GM19438 (cell line): ENCODE measurements at regions not wholly inside any gene's neighbourhood (a gene's known extent, or its start where the extent isn't known, plus 50 kb on each side); places are given as distances from the start of the nearest gene placed in this dataset.
"Not testable (repeated sequence)": the region's sequence is repeated elsewhere in the genome, so short reads cannot be mapped to it uniquely, and the experiment has no call there.

ENCODE experiments used
- ATAC-seq: cut with Tn5 transposase; IDR thresholded peaks from one replicate; pipeline ENCODE4 v1.9.1; 2021; ENCODE audit warnings: low read depth; ENCODE audit not compliant: unreplicated experiment

DNA sequence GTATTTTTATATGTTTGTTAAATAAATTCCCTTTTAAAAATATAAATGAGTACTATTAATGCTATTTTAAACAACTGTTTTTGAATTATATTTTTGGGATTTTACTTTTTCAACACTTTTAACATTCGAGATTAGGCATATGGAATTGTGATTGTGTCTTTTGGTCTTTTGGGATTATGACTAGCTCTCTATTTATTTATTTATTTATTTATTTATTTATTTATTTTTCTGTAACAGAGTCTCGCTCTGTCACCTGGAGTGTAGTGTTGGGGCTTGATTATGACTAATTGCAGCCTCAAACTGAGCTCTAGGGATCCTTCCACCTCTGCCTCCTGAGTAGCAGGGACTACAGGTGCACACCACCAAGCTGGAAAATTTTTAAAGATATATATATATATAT lies 1101.6 kb downstream of the FAM133A start:
- ATAC-seq = no peak

DNA sequence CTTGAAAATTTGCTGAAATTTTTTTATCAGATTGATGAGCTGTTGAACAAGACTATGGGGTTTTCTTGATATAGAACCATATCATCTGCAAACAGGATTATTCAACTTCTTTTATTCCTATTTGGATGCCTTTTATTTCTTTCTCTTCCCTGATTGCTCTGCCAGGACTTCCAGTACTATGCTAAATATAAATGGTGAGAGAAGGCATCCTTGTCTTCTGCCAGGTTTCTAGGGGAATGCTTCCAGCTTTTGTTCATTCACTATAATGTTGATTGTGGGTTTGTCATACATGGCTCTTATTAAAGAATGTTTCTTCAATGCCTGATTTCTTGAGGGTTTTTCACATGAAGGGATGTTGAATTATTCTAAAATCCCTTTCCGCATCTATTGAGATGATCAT lies 1139.5 kb downstream of the FAM133A start:
- ATAC-seq = no peak

DNA sequence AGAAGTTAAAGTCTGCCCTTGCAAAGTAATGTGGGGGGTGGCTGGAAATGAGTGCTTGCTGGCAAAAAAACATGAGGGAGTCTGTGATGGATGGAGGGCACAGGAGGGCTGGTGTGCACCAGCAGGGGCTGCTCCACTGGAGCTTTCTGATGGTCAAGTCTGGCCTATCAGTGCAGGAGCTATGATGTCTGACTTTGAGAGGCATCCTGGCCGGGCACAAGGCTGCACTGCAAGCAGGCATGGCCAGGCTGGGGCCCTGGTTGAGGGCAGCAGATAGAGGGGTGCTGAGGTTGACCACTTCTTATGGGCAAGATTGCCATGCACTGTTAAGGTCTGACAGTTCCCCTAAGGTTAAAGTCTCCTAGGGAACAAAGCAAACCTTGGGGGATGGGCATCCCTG lies 1140.2 kb downstream of the FAM133A start:
- no peak for ATAC-seq

DNA sequence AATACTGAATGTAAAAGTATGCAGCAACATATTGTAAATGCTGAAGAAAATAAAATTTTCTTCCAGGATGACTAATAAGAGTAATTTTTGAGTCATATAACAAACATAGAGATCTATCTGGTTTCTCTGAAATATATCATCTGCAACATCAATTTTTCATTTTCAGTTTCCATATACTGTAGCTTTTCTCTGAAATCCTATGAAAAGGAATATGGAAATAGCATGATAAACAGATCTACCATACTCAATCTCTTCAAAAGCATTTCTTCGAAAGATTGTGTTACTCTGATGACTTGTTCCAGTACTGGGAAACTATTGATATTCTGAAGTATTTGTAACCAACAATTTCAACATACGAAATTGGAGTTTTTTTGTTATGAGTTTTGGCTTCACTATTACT lies 1156.7 kb downstream of the FAM133A start:
- ATAC-seq = no peak

DNA sequence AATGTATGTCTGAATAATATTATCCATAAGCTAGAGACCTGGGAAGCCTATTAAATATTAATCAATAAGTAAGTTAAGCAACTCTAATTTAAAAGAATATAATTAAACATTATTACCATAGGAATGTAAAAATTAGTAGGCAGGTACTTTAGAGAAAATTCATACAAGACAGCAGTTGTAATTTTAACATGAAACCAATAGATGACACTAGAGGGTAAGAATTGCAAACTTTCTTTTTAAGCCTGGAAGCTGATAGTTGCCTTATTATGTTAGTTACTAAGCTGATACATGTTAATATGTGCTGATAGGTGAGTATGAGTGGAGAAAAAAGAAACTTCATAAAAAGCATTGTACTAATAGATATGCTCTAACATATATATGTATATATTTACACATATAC lies 1157.4 kb downstream of the FAM133A start:
- no peak for ATAC-seq

DNA sequence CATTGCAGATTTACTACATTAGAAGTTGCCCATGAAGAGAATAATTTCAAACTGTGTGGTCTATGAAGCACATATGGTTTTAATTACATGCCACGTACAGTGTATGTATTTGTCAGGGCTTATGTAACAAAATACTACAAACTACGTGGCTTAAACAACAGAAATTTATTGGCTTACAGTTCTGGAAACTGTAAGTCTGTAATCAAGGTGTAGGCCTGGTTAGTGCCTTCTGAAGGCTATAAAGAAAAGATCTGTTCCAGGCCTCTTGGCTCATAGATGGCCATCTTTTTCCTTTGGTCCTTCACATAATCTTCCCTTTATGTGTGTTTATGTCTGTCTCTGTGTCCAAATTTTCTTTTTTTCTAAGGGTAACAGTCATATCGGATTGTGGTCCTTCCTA lies 1160.2 kb downstream of the FAM133A start:
- no peak for ATAC-seq

DNA sequence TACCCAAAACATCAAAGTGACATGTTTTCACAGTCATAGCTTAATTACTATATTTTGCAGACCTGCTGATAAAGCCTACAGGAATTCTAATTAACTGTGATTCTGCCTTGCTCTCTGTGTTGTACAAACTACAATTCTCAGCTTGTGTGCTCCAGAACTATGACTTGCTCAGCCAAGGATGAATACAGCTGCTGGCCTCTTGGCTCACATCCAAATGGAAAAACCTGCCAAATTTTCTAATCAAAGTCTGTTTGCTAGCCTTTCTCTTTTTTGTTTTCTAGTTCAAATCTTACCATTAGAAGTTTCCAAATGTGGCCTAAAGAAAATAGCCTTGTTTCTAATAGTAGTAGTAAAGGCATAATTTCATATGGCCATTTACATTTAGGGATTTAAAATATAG lies 1176.8 kb downstream of the FAM133A start:
- ATAC-seq = no peak

DNA sequence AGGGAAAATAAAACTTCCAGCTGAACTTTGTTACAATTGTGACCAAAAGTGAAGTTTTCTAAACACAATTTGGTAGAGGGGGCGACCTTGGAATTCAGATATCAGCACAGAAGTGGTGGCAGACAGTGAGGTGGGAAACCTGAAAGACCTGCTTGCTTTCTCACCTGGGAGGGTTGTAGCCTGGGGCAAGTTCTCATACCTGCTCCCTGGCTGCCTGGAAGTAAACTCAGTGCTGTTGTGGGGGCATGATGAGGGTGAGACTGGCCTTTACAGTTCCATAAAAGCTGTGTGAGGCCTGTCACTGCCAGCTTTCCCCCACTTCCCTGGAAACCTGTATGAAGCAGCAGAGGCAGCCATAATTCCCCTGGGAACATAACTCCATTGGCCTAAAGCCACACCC lies 1180.2 kb downstream of the FAM133A start:
- ATAC-seq = no peak

DNA sequence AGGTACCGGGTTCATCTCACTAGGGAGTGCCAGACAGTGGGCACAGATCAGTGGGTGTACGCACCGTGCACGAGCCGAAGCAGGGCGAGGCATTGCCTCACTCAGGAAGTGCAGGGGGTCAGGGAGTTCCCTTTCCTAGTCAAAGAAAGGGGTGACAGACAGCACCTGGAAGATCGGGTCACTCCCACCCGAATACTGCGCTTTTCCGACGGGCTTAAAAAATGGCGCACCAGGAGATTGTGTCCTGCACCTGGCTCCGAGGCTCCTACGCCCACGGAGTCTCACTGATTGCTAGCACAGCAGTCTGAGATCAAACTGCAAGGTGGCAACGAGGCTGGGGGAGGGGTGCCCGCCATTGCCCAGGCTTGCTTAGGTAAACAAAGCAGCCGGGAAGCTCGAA lies 1188.5 kb downstream of the FAM133A start:
- ATAC-seq = not testable (repeated sequence)

DNA sequence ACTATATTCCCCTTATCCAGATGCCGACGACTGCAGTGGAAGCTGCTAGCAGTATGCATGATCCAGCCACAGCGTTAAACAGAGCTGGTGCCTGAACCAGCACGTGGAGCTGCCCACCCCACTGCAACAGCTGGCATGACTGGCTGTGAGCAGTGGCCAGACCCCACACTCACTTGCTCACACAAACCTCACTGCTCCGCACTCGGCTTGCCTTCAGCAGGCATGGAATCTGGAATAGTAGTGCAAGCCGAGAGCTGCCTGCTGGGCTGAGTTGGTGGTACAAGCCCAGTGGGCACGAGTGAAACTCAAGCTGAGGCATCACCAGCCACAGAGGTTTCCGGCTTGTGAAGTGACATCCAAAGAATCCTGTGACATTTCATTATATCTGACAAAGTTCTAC lies 1197.6 kb downstream of the FAM133A start:
- ATAC-seq = no peak

DNA sequence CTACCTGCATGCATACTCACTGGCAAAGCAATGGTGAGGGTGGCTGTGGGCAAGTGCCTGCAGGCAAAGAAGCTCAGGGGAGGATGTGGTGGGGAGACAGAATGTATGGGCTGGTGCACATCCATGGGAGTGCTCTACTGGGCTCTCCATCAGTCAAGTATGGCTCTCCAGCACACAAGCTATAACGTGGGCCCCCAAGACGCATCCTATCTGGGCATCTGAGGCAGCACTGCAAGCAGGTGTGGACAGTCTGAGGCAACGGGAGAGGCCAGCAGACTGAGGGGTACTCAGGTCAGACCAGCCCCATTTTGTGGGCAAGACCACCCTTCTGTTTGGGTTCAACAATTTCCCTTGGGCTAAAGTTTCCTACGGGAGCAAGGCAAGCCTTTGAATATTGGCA lies 1227.8 kb downstream of the FAM133A start:
- ATAC-seq = no peak

DNA sequence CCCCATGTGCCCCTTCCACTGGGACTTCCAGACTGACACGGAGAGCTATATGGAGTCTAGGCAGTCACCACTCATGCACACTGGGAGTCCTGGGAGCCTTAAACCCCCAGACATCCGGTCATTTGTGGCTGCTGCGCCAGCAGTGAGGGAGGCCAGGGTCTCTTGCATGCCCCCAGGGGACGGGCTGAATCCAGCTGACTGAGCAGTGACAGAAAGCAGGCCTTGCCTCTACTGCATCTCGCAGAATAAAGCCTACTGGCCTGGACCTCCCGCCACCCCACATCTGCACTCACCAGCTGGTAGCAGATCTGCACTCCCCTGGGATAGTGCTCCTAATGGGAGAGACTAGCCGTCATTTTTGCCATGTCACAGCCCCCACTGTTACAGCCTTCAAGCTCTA lies 1234.2 kb downstream of the FAM133A start:
- ATAC-seq = no peak

DNA sequence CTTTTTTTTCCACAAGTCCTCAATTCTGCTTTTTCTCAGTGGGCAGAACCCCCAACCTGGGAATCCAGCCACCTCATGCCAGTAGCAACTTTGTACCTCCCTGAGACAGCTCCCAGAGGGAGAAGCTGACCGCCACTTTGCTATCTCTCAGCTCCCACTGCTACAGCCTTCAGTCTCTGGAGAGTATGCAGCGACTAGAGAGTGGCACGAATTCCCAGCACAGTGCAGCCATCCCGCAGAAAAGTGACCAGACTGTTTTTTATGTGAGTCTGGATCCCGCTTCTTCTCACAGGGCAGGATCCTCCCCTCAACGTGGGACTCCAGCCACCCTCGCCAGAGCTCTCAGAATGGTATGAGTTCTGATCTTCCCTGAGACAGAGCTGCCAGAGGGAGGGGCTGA lies 1234.6 kb downstream of the FAM133A start:
- ATAC-seq = no peak

DNA sequence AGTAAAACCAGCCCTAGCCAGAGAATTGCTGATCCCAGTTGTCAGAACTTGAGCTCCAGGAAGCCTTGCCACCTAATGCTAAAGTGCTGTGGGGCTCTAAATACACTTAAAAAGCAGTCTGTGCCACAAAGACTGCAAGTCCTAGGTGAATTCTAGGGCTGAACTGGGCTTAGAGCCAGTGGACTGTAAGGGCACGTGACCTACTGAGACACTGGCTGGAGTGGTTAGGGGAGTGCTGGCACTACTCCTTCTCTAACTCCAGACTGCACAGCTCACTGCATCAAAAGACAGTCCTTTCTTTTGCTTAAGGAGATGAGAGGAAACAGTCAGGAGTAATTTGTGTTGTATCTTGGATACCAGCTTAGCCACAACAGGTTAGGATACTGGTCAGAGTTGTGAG lies 1240.2 kb downstream of the FAM133A start:
- no peak for ATAC-seq

DNA sequence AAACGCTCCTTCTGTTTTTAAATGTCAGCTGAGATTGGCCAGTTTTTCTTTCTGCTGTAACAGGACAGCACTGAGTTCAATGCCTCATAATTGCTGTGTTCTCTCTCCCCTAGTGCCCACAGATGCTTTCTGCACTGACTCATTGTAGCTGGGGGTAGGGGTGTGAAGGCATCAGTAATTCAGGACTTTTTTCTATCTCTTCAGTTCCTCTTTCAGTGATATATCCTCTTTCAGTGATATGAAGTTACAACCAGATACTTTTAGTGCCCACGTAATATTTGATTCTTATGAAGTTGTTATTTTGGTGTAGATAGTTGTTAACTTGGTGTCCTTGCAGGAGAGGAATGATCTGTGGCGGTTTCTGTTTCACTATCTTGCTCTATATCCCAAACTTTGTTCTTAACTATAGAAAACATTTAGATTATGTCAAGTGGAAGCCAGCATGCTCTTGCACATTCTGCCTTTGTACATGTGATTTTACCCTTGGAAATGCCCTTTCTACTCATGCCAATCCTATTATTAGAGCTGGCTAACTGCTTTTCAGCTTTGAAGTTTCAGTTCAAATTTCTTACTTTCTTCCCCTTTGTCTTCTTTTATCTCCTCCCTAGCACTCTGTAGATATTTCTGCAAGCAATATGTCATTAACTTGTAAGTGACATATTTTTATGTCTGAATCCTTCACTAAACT lies 1258.4 kb downstream of the FAM133A start:
- ATAC-seq = no peak

DNA sequence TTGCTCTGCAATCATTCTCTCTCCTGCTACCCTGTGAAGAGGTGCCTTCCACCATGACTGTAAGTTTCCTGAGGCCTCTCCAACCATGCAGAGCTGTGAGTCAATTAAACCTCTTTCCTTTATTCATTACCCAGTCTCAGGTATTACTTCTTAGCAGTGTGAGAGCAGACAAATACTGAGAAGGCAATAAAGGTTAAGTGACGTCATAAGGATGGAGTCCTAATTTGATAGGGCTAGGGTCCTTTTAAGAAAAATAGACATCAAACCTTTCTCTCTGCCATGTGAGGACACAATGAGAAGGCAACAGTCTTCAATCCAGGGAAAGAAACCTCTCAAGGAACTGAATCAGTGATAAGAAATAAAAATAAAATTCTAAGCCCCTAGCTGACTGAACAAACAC lies 1262.7 kb downstream of the FAM133A start:
- ATAC-seq = no peak

DNA sequence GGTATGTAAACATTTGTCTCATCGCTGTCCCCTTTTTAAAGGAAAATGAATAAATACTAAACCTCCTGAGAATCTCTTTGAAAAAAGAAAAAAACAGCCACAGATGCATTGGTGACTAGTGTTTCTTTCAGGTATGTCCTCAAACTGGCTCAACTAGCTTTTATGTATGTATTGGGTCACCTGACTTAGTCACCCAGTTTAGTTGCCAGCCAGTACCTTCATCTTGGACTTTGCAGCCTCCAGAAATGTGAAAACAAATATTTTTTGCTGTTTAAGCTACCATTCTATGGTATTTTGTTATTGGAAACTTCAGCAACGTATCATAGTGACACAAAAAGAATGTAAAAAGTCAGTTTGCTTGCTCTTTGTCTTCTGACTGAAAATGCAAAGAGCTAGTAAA lies 1263.5 kb downstream of the FAM133A start:
- no peak for ATAC-seq

DNA sequence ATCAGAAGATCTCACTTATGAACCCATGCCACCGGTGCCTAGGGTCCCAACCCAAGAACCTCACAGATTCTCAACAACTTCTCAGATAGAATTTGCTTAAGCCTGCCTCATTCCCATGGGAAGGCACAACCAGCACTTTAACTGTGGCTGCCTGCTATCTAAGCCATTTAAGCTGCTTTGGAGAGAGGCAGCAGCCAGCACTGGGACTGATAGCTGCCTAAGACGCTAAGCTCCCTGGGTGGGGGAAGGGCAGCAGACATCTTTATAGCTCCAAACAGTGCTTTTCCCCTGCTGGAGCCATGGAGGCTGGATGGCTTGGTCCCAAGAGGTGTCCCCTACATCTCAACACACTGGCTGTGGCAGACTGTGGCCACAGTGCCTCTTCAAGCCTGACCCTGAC lies 1268.6 kb downstream of the FAM133A start:
- no peak for ATAC-seq

DNA sequence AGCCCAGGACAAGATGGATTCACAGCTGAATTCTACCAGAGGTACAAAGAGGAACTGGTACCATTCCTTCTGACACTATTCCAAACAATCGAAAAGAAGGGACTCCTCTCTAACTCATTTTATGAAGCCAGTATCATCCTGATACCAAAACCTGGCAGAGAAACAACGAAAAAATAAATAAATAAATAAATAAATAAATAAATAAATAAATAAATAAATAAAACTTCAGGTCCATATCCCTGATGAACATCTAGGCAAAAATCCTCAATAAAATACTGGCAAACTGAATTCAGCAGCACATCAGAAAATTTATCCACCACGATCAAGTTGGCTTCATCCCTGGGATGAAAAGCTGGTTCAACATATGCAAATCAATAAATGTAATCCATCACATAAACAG lies 1272.1 kb downstream of the FAM133A start:
- ATAC-seq = not testable (repeated sequence)

DNA sequence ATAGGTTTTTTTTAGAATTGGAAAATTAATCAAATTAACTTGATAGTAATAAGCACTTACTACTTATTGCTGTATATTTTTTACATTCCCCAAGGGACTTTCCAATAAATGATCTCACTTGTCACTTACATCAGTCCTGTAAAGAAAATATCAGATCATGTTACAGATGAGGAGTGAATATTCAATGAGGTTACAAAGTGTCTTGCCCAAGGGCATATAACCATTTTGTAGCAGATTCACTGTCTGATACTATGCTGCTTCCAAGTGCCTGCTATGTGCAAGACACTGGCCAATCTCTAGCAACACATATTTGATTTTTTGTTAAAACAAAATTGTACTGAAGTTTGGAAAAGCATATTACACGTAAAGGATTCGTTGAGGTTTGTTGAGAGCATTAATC lies 1287.7 kb downstream of the FAM133A start:
- ATAC-seq = no peak

DNA sequence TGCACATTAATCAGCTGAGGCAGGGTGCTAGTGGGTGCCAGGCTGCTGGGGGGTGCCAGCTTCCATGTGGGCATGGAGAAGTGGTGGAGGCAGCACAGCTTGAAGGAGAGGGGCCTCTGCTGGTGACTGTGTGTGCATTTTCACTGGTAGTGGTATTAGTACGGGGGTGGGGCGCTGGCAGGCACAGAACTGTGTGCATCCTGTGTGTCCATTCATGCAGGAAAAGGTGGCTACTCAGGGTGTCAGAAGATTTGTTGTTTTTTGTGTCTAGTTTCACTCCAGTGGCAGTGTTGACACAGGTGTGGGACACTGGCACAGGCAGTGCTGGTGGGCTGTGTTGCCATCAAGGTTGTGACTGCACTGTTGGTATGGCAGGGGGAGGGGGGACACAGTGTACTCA lies 1303.6 kb downstream of the FAM133A start:
- no peak for ATAC-seq

DNA sequence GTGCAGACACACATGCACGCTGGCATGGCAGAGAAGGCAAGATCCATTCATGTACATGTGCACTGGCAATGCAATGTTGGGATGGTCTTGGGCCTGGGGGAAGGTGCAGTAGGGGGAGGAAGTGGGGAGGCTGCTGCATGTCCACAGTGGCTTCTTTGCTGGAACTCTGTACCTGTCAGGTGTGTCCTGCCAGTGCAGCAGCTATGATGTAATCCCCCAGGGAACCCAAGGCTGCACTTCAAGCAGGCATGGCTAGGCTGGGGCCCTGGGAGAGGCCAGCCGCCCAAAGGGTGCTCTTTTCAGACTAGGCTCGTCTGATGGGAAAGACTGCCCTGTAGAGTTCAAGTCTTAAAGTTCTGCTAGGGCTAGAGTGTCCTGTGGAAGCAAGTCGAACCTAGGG lies 1304.0 kb downstream of the FAM133A start:
- no peak for ATAC-seq
